HS-27A (cell line): ENCODE measurements at regions not wholly inside any gene's neighbourhood (a gene's known extent, or its start where the extent isn't known, plus 50 kb on each side); places are given as distances from the start of the nearest gene placed in this dataset.
"Not testable (repeated sequence)": the region's sequence is repeated elsewhere in the genome, so short reads cannot be mapped to it uniquely, and the experiment has no call there.

Experiments used
- DNase-seq: peaks from one replicate; pipeline ENCODE4 v3.0.0-alpha.2; 2012; ENCODE audit warnings: low read depth, missing footprints

- no peak for DNase-seq
Measured at GRCh38 chr14:56422221-56422620, 157.4 kb upstream of the TMEM260 start.

GRCh38 chr14:56422703-56423213 is 156.8 kb upstream of the TMEM260 start:
- DNase-seq = peak; percentile 8

- no peak for DNase-seq
Measured at GRCh38 chr14:56423544-56423943, 156.1 kb upstream of the TMEM260 start.

- no peak for DNase-seq
Measured at GRCh38 chr14:56431013-56431412, 148.6 kb upstream of the TMEM260 start.

- no peak for DNase-seq
Measured at GRCh38 chr14:56449670-56450213, 129.9 kb upstream of the TMEM260 start.

GRCh38 chr14:56452940-56453339 is 126.7 kb upstream of the TMEM260 start:
- DNase-seq = no peak

GRCh38 chr14:56454680-56455079 is 124.9 kb upstream of the TMEM260 start:
- DNase-seq = not testable (repeated sequence)

- no peak for DNase-seq
Measured at GRCh38 chr14:56460469-56460868, 119.1 kb upstream of the TMEM260 start.

- DNase-seq = no peak
Measured at GRCh38 chr14:56461276-56462275, 118.0 kb upstream of the TMEM260 start.

- no peak for DNase-seq
Measured at GRCh38 chr14:56463271-56463890, 116.2 kb upstream of the TMEM260 start.

- no peak for DNase-seq
Measured at GRCh38 chr14:56471056-56471455, 108.5 kb upstream of the TMEM260 start.

GRCh38 chr14:56474419-56475022 is 105.1 kb upstream of the TMEM260 start:
- DNase-seq = peak; percentile 15

GRCh38 chr14:56482310-56482911 is 97.2 kb upstream of the TMEM260 start:
- DNase-seq = no peak

- DNase-seq = no peak
Measured at GRCh38 chr14:56487090-56487667, 92.4 kb upstream of the TMEM260 start.

GRCh38 chr14:56487761-56488160 is 91.8 kb upstream of the TMEM260 start:
- no peak for DNase-seq

GRCh38 chr14:56488306-56488705 is 91.3 kb upstream of the TMEM260 start:
- DNase-seq = no peak

- DNase-seq = peak; percentile 9
Measured at GRCh38 chr14:56490379-56490778, 89.2 kb upstream of the TMEM260 start.

- peak; percentile 12 for DNase-seq
Measured at GRCh38 chr14:56491299-56492285, 88.0 kb upstream of the TMEM260 start.

- DNase-seq = no peak
Measured at GRCh38 chr14:56494167-56494566, 85.4 kb upstream of the TMEM260 start.

GRCh38 chr14:56498112-56498511 is 81.5 kb upstream of the TMEM260 start:
- no peak for DNase-seq
